ENCODE measurements at regions not wholly inside any gene's neighbourhood (a gene's known extent, or its start where the extent isn't known, plus 50 kb on each side); places are given as distances from the start of the nearest gene placed in this dataset.
"Not testable (repeated sequence)": the region's sequence is repeated elsewhere in the genome, so short reads cannot be mapped to it uniquely, and the experiment has no call there.

DNA sequence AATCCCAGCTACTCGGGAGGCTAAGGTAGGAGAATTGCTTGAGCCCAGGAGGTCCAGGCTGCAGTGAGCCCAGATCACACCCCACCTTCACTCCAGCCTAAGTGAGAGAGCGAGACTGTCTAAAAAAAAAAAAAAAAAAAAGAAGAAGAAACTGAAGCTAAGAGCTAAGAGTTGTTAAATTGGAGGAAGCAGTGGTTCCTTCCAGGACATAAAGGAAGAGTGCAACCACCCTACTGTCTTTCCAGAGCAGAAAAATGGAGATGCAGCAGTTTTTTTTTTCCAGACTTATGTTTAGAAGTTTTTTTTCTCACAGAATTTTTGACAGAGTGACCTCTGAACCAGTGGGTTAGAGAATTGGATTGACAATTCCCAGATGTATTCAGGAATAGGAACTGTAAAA, 88.7 kb downstream of the HLX start:
- H3K4me1 Mint-ChIP-seq (ENCODE audit: low read depth), result no peaks in the 10 kb centered on the region
- H3K36me3 Mint-ChIP-seq, result no peaks in the 10 kb centered on the region
- H3K4me3 Mint-ChIP-seq, result no peak overlapping the region
- H3K27me3 Mint-ChIP-seq, result peaks cover 1% of the 10 kb centered on the region
- peaks cover 13% of the 10 kb centered on the region for H3K9me3 Mint-ChIP-seq (ENCODE audit: low read depth)
- no peak overlapping the region for H3K27ac Mint-ChIP-seq

DNA sequence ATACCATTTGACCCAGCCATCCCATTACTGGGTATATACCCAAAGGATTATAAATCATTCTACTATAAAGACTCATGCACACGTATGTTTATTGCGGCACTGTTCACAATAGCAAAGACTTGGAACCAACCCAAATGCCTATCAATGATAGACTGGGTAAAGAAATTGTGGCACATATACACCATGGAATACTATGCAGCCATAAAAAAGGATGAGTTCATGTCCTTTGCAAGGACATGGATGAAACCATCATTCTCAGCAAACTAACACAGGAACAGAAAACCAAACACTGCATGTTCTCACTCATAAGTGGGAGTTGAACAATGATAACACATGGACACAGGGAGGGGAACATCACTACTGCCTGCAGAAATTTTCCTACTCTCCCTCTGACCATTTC, 90.0 kb downstream of the HLX start:
- not testable (repeated sequence) for H3K4me3 Mint-ChIP-seq, H3K27me3 Mint-ChIP-seq

GRCh38 chr1:220970311-220970710, 91.1 kb downstream of the HLX start:
- Mint-ChIP-seq H3K27ac (no peak overlapping the region), H3K4me1 (ENCODE audit: low read depth) (no peaks in the 10 kb centered on the region), H3K27me3 (no peaks in the 10 kb centered on the region), H3K9me3 (ENCODE audit: low read depth) (peaks cover 5% of the 10 kb centered on the region), H3K4me3 (no peak overlapping the region), H3K36me3 (no peaks in the 10 kb centered on the region)

More for the DNA sequence above, 90.0 kb downstream of the HLX start:
- H3K4me1 Mint-ChIP-seq (ENCODE audit: low read depth); H3K27ac Mint-ChIP-seq; H3K36me3 Mint-ChIP-seq; H3K9me3 Mint-ChIP-seq (ENCODE audit: low read depth): not testable (repeated sequence)

DNA sequence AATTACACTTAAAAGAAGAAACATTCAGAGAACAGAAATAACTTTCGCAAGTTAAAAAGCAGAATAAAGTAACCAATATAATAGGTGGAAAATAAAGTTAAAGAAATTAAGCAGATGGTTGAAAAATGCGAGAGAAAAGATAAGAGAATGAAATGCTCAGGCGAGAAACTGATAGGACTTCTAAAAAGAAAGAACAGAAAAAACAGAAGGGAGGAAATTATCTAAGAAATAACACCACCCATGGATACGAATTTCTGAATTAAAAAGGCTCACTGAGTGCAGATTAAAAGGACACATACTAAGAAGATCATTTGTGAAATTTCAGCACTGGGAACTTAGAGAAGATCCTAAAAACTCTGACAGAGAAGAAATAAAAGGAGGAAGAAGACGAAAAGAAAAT, 92.0 kb downstream of the HLX start:
- Mint-ChIP-seq H3K4me3 (no peak overlapping the region), H3K36me3 (no peaks in the 10 kb centered on the region), H3K27ac (no peak overlapping the region), H3K27me3 (no peaks in the 10 kb centered on the region), H3K9me3 (ENCODE audit: low read depth) (peaks cover 5% of the 10 kb centered on the region), H3K4me1 (ENCODE audit: low read depth) (no peaks in the 10 kb centered on the region)

DNA sequence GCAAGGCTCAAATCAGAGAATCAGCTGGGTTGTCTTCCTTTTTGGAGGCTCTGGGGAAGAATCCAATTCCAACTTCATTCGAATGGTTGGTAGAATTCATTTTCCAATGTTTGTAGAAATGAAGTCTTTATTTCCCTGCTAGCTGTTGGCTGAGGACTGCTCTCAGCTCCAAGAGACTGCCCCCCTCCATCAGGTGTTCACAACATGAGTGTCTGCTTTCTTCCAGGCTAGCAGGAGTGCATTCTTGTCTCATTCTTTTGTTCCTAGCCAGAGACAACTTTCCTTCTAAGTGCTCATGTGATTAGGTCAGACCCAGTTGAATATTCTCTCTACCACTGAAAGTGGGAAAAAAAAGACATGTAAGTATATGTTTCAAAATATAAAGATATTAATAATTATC, 95.2 kb downstream of the HLX start:
- H3K27me3 Mint-ChIP-seq, result no peaks in the 10 kb centered on the region
- H3K9me3 Mint-ChIP-seq (ENCODE audit: low read depth), result peaks cover 5% of the 10 kb centered on the region
- no peak overlapping the region for H3K4me3 Mint-ChIP-seq
- H3K27ac Mint-ChIP-seq, result no peak overlapping the region
- no peaks in the 10 kb centered on the region for H3K4me1 Mint-ChIP-seq (ENCODE audit: low read depth)
- H3K36me3 Mint-ChIP-seq, result no peaks in the 10 kb centered on the region

- H3K27me3 Mint-ChIP-seq, result no peaks in the 10 kb centered on the region
- peaks cover 5% of the 10 kb centered on the region for H3K9me3 Mint-ChIP-seq (ENCODE audit: low read depth)
- H3K4me1 Mint-ChIP-seq (ENCODE audit: low read depth), result no peaks in the 10 kb centered on the region
- no peaks in the 10 kb centered on the region for H3K36me3 Mint-ChIP-seq
- no peak overlapping the region for H3K4me3 Mint-ChIP-seq
- no peak overlapping the region for H3K27ac Mint-ChIP-seq
These were observed 97.1 kb downstream of the HLX start for GRCh38 chr1:220976390-220976789.

DNA sequence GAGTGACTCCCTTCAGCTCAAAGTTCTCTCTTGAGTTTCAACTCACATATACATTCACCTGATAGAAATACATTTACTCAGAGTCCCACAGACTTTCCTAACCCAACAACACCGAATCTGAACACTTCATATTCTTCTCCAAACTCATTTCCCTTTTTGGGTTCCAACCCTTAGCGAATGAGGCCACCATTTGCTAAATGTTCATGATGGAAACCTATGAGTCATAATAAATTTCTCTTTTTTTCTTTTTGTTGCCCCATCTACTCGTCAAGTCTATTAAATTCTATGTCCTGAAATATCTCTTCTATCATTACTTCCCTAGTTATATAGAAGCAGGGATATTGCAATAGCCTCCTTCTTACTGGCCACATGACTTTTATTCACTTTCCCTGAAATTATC, 100.1 kb downstream of the HLX start:
- Mint-ChIP-seq H3K27me3 (no peaks in the 10 kb centered on the region), H3K27ac (no peak overlapping the region), H3K9me3 (ENCODE audit: low read depth) (no peaks in the 10 kb centered on the region), H3K4me3 (no peak overlapping the region), H3K4me1 (ENCODE audit: low read depth) (no peaks in the 10 kb centered on the region), H3K36me3 (no peaks in the 10 kb centered on the region)

GRCh38 chr1:220982686-220983085, 103.4 kb downstream of the HLX start:
- Mint-ChIP-seq H3K9me3 (ENCODE audit: low read depth) (no peaks in the 10 kb centered on the region), H3K4me3 (no peak overlapping the region), H3K27ac (no peak overlapping the region), H3K36me3 (no peaks in the 10 kb centered on the region), H3K4me1 (ENCODE audit: low read depth) (no peaks in the 10 kb centered on the region), H3K27me3 (peaks cover 2% of the 10 kb centered on the region)

DNA sequence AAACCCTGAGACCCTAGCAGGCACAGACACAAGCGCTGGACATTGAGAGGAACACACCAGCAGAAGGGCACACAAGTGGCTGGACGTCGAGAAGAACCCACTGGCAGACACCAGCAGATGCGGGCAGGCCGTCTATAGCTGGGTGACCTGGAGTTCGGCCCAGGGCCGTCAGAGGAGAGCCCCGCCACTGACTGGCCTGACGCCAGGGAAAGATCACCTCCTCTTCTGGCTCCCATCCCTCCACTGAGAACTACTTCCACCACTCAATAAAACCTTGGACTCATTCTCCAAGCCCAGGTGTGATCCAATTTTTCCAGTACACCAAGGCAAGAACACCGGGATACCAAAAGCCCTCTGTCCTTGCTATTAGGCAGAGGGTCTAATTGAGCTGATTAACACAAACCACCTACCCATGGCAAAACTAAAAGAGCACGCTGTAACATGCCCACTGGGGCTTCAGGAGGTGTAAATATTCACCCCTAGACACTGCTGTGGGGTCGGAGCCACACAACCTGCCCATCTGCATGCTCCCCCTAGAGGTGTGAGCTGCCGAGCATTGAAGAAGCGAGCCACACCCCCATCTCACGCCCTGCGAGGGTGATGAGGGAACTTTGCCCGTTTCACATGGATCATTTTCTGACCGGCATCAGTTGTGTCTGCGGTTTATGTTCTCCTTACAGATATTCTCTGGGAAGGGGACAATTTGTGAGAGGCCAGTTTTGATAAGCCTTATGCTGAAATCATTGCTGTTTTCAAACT, 104.8 kb downstream of the HLX start:
- Mint-ChIP-seq H3K36me3 (no peaks in the 10 kb centered on the region), H3K27me3 (peaks cover 2% of the 10 kb centered on the region), H3K4me1 (ENCODE audit: low read depth) (no peaks in the 10 kb centered on the region), H3K27ac (no peak overlapping the region), H3K4me3 (no peak overlapping the region), H3K9me3 (ENCODE audit: low read depth) (no peaks in the 10 kb centered on the region)

- peaks cover 4% of the 10 kb centered on the region for H3K27me3 Mint-ChIP-seq
- no peak overlapping the region for H3K27ac Mint-ChIP-seq
- H3K4me3 Mint-ChIP-seq, result no peak overlapping the region
- no peaks in the 10 kb centered on the region for H3K9me3 Mint-ChIP-seq (ENCODE audit: low read depth)
- no peaks in the 10 kb centered on the region for H3K36me3 Mint-ChIP-seq
- H3K4me1 Mint-ChIP-seq (ENCODE audit: low read depth), result no peaks in the 10 kb centered on the region
These were observed 111.4 kb downstream of the HLX start for GRCh38 chr1:220990427-220991339.

GRCh38 chr1:220991506-220991905, 112.3 kb downstream of the HLX start:
- Mint-ChIP-seq H3K27me3 (peaks cover 3% of the 10 kb centered on the region), H3K36me3 (no peaks in the 10 kb centered on the region), H3K9me3 (ENCODE audit: low read depth) (no peaks in the 10 kb centered on the region), H3K27ac (no peak overlapping the region), H3K4me1 (ENCODE audit: low read depth) (no peaks in the 10 kb centered on the region), H3K4me3 (no peak overlapping the region)

DNA sequence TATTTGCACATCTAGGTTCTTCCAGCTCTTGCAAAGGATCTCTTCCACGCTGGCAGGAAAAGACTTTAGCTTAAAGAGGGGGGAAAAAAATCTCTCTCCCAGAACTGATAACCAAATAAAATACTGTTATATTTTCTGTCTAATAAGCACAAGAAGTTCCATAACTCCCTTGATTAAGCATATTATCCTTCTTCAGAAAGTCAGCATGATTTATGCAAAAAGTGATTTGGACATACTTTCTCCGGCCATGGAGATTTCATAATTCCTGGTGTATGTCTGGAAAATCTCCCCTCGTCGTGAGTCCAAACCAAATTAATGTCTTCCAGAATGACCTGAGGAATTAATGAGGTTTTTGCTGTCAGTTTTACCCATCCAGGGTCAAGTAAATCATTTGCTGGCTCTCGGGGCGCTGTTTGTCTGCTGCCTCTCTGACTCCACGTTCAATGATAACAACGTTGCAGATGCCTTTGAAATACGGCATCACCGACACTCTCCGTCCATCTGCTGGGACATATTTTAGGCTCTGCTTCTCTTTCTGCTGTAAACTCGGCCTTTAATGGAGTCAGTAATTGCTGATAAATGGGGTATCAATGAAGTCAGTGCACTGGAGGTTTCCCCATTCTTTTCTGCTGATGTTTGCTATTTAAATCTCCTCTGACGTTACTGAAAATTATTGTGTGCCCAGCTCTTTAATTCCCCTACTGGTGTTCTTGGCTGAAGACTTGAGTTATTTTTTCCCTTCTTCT, 112.9 kb downstream of the HLX start:
- Mint-ChIP-seq H3K4me1 (ENCODE audit: low read depth) (no peaks in the 10 kb centered on the region), H3K4me3 (no peak overlapping the region), H3K9me3 (ENCODE audit: low read depth) (no peaks in the 10 kb centered on the region), H3K27ac (no peak overlapping the region), H3K36me3 (no peaks in the 10 kb centered on the region), H3K27me3 (peaks cover 3% of the 10 kb centered on the region)

DNA sequence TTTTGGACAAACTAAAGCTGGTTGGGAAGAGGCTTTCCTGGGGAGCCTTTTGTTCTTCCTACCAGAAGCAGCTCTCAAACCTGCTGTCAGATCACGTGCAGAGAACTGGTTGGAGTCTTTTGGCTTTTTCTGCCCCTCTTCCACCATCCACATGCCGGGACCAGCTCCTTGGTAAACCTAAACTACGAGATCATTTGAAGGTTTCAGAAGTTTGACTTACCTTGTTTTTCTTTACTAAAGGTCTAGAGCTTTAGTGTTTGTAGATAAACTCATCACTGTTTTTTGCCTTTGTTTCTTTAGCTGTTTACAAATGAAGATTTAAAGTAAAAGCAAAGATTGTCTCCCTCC, 113.4 kb downstream of the HLX start:
- Mint-ChIP-seq H3K36me3 (no peaks in the 10 kb centered on the region), H3K4me1 (ENCODE audit: low read depth) (no peaks in the 10 kb centered on the region), H3K4me3 (no peak overlapping the region), H3K9me3 (ENCODE audit: low read depth) (no peaks in the 10 kb centered on the region), H3K27me3 (peaks cover 3% of the 10 kb centered on the region), H3K27ac (no peak overlapping the region)

DNA sequence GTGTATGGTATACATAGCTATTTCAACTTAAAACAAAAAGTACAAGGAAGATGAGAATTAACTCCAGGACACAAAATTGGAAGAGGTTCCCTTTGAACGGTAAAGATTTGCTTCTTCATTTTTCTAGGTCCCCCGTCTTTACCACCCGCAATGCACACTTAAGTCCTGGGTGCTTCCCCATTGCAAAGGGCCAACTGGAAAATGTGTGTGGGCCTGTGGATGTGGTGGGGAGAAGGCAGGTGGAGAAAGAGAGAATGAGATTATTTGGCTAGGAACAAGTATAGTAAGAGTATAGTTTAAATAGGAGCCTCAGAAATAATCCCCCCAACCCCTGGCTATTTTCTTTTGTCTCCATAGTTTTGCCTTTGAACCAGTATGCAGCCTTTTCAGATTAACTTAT, 115.4 kb downstream of the HLX start:
- no peaks in the 10 kb centered on the region for H3K4me1 Mint-ChIP-seq (ENCODE audit: low read depth)
- H3K27ac Mint-ChIP-seq, result no peak overlapping the region
- H3K27me3 Mint-ChIP-seq, result peaks cover 3% of the 10 kb centered on the region
- H3K9me3 Mint-ChIP-seq (ENCODE audit: low read depth), result no peaks in the 10 kb centered on the region
- H3K36me3 Mint-ChIP-seq, result no peaks in the 10 kb centered on the region
- H3K4me3 Mint-ChIP-seq, result no peak overlapping the region

DNA sequence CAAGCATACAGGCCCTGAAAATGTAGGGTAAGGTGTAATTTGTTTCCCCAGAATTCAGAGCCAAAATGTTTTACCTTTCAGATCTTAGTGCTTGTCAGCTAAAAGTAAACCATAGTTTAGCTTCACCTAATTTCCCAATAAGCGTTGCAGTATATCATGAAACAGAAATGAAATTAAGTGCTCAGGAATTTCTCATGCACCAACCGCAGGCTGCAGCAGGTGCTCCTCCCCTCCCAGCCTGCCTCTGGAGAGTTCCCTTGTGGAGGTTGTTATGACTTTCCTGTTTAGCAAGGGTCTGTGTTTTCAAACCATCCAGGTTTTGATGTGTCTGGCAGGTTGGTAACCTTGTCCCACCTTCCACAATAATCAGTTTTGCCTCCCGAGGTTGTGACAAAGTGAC, 118.5 kb downstream of the HLX start:
- Mint-ChIP-seq H3K9me3 (ENCODE audit: low read depth) (no peaks in the 10 kb centered on the region), H3K4me1 (ENCODE audit: low read depth) (no peaks in the 10 kb centered on the region), H3K27ac (no peak overlapping the region), H3K36me3 (no peaks in the 10 kb centered on the region), H3K4me3 (no peak overlapping the region), H3K27me3 (peaks cover 1% of the 10 kb centered on the region)
